H1 (cell line): ENCODE measurements at regions not wholly inside any gene's neighbourhood (a gene's known extent, or its start where the extent isn't known, plus 50 kb on each side); places are given as distances from the start of the nearest gene placed in this dataset.

Experiments used
- CTCF ChIA-PET: fragments of 300-600 bp; sonication (Branson Sonifier 250); formaldehyde crosslinking; loops from one replicate; lab custom pipeline; 2021; ENCODE audit not compliant: partially characterized antibody; lab: Charles Lee
- POLR2A ChIA-PET: fragments of 300-600 bp; sonication (Branson Sonifier 250); formaldehyde crosslinking; loops from one replicate; lab custom pipeline; 2021; ENCODE audit warnings: inconsistent platforms; ENCODE audit not compliant: partially characterized antibody; lab: Charles Lee
- DNase-seq, 2 experiments: peaks; one replicate each; pipeline versions ENCODE4 v3.0.0 to v3.0.0-alpha.2; 2010 to 2022; ENCODE audit warnings: low spot score in 2 of 2, low read depth in 1 of 2, mixed read lengths in 1 of 2
- FAIRE-seq: peaks from 2 replicates; lab custom pipeline; 2011; peaks lifted over from hg19 to GRCh38; lab: Jason Lieb, UNC
- H2AFZ ChIP-seq: 2 replicates; pipeline ENCODE4 v1.8.1; 2012; ENCODE audit warnings: low read length, inconsistent platforms
- H2AK5ac ChIP-seq: 2 replicates; pipeline ENCODE4 v1.6.1; 2013; ENCODE audit warnings: low read depth, low read length
- H2BK120ac ChIP-seq: replicated peaks from 2 replicates; pipeline ENCODE3; 2013; ENCODE audit warnings: low read depth, low read length, inconsistent platforms
- H2BK12ac ChIP-seq: 2 replicates; pipeline ENCODE4 v1.6.1; 2013; ENCODE audit warnings: low read depth, low read length
- H2BK15ac ChIP-seq: 2 replicates; pipeline ENCODE4 v1.6.1; 2013; ENCODE audit warnings: low read length
- H2BK20ac ChIP-seq: 2 replicates; pipeline ENCODE4 v1.6.1; 2013; ENCODE audit warnings: low read length
- H2BK5ac ChIP-seq: 2 replicates; pipeline ENCODE4 v1.6.1; 2013; ENCODE audit warnings: low read depth, low read length
- H3K14ac ChIP-seq: 2 replicates; pipeline ENCODE4 v1.6.1; 2013; ENCODE audit warnings: inconsistent platforms; ENCODE audit not compliant: insufficient read length
- H3K18ac ChIP-seq: 2 replicates; pipeline ENCODE4 v1.6.1; 2013; ENCODE audit warnings: low read length; ENCODE audit errors: extremely low read depth
- H3K23ac ChIP-seq: 2 replicates; pipeline ENCODE4 v1.6.1; 2013; ENCODE audit warnings: inconsistent platforms; ENCODE audit not compliant: insufficient read length
- H3K23me2 ChIP-seq: 2 replicates; pipeline ENCODE4 v1.6.1; 2013; ENCODE audit warnings: low read depth, low read length
- H3K27ac ChIP-seq: 2 replicates; pipeline ENCODE4 v1.6.1; 2011; ENCODE audit warnings: low read depth, low read length, inconsistent platforms
- H3K27me3 ChIP-seq, 4 experiments: replicated peaks in 1 of 4; 1 replicate in 1 of 4; 2 replicates in 3 of 4; pipeline versions ENCODE4 v1.6.1 to v1.8.1; 2011 to 2013; ENCODE audit warnings: low read length in 3 of 4, mild to moderate bottlenecking in 3 of 4, inconsistent platforms in 2 of 4, mixed read lengths in 2 of 4, moderate library complexity in 1 of 4; ENCODE audit not compliant: control insufficient read depth in 3 of 4, insufficient read depth in 3 of 4; ENCODE audit errors: extremely low read depth in 1 of 4
- H3K36me3 ChIP-seq, 4 experiments: 2 replicates each; pipeline versions ENCODE4 v1.6.1 to v1.8.1; 2011 to 2013; ENCODE audit warnings: mild to moderate bottlenecking in 4 of 4, low read length in 3 of 4, moderate library complexity in 2 of 4, control low read depth in 1 of 4, inconsistent platforms in 1 of 4; ENCODE audit not compliant: insufficient read depth in 4 of 4, control insufficient read depth in 2 of 4
- H3K4ac ChIP-seq: replicated peaks from 2 replicates; pipeline ENCODE3; 2013; ENCODE audit warnings: low read length, low read depth, mixed read lengths, inconsistent platforms; ENCODE audit not compliant: insufficient read length
- H3K4me1 ChIP-seq, 4 experiments: replicated peaks in 1 of 4; 1 replicate in 1 of 4; 2 replicates in 3 of 4; pipeline versions ENCODE4 v1.6.1 to v1.8.1; 2011 to 2013; ENCODE audit warnings: low read length in 3 of 4, inconsistent platforms in 2 of 4, mixed read lengths in 1 of 4; ENCODE audit not compliant: insufficient read depth in 4 of 4, control insufficient read depth in 3 of 4
- H3K4me2 ChIP-seq, 2 experiments: 2 replicates each; pipeline versions ENCODE4 v1.6.1 to v1.8.1; 2011 to 2013; ENCODE audit warnings: low read depth in 2 of 2, low read length in 2 of 2, control low read depth in 1 of 2, inconsistent platforms in 1 of 2, mild to moderate bottlenecking in 1 of 2; ENCODE audit not compliant: insufficient read depth in 1 of 2
- H3K4me3 ChIP-seq, 4 experiments: fragments of 200-600, 300-600 bp in 1 of 4; sonication (generic), shearing (Covaris generic), sonication (Bioruptor Twin) in 1 of 4; 2 replicates each; pipeline versions ENCODE4 v1.5.1 to v1.8.1; 2011 to 2016; ENCODE audit warnings: low read length in 4 of 4, low read depth in 3 of 4, control low read depth in 2 of 4, inconsistent platforms in 2 of 4, mild to moderate bottlenecking in 2 of 4, mixed read lengths in 1 of 4, moderate library complexity in 1 of 4; ENCODE audit not compliant: insufficient read depth in 2 of 4; ENCODE audit errors: extremely low read depth in 1 of 4
- H3K56ac ChIP-seq: replicated peaks from 2 replicates; pipeline ENCODE3; 2013; ENCODE audit warnings: low read depth, mild to moderate bottlenecking, mixed read lengths, low read length, inconsistent platforms; ENCODE audit not compliant: insufficient read length
- H3K79me1 ChIP-seq: 2 replicates; pipeline ENCODE4 v1.6.1; 2013; ENCODE audit warnings: low read depth, low read length, control low read depth
- H3K79me2 ChIP-seq, 2 experiments: 2 replicates each; pipeline versions ENCODE4 v1.6.1 to v1.8.1; 2012 to 2013; ENCODE audit warnings: low read length in 2 of 2, mild to moderate bottlenecking in 2 of 2, inconsistent platforms in 1 of 2; ENCODE audit not compliant: insufficient read depth in 2 of 2, control insufficient read depth in 1 of 2
- H3K9ac ChIP-seq, 4 experiments: replicated peaks in 1 of 4; 1 replicate in 1 of 4; 2 replicates in 3 of 4; pipeline versions ENCODE4 v1.6.1 to v1.8.1; 2011 to 2013; ENCODE audit warnings: low read depth in 3 of 4, low read length in 3 of 4, control low read depth in 2 of 4, mild to moderate bottlenecking in 2 of 4, moderate library complexity in 2 of 4, inconsistent platforms in 1 of 4; ENCODE audit errors: extremely low read depth in 1 of 4
- H3K9me3 ChIP-seq, 2 experiments: 2 replicates each; pipeline versions ENCODE4 v1.6.1 to v1.8.1; 2012 to 2013; ENCODE audit warnings: mild to moderate bottlenecking in 2 of 2, moderate library complexity in 2 of 2, control low read depth in 1 of 2, inconsistent platforms in 1 of 2, low read depth in 1 of 2, low read length in 1 of 2, mixed read lengths in 1 of 2; ENCODE audit not compliant: insufficient read depth in 2 of 2
- H4K20me1 ChIP-seq, 2 experiments: replicated peaks in 1 of 2; 2 replicates each; pipeline versions ENCODE3 to v1.8.1; 2011 to 2013; ENCODE audit warnings: inconsistent platforms in 2 of 2, low read length in 2 of 2, mild to moderate bottlenecking in 1 of 2; ENCODE audit not compliant: insufficient read depth in 2 of 2, control insufficient read depth in 1 of 2
- H4K5ac ChIP-seq: 2 replicates; pipeline ENCODE4 v1.6.1; 2013; ENCODE audit warnings: low read length, low read depth, mixed read lengths, inconsistent platforms; ENCODE audit not compliant: insufficient read length
- H4K8ac ChIP-seq: 2 replicates; pipeline ENCODE4 v1.8.0; 2013; ENCODE audit warnings: mild to moderate bottlenecking, moderate library complexity, low read length, inconsistent platforms; ENCODE audit not compliant: insufficient read depth; ENCODE audit errors: extremely low read depth
- H4K91ac ChIP-seq: replicated peaks from 2 replicates; pipeline ENCODE3; 2013; ENCODE audit warnings: low read length, mixed read lengths, inconsistent platforms; ENCODE audit not compliant: insufficient read length
- BACH1 ChIP-seq: IDR thresholded peaks from 2 replicates; pipeline ENCODE4 v1.6.1; 2012; ENCODE audit warnings: low read length, improper control_type of control experiment
- BCL11A ChIP-seq, 2 experiments: IDR thresholded peaks; one replicate each; pipeline ENCODE4 v1.6.1; 2011; ENCODE audit warnings: low read depth in 2 of 2, low read length in 2 of 2, mild to moderate bottlenecking in 2 of 2
- BRCA1 ChIP-seq: IDR thresholded peaks from 2 replicates; pipeline ENCODE4 v1.6.1; 2012; ENCODE audit warnings: low read depth, low read length, improper control_type of control experiment
- CBX5 ChIP-seq: fragments of 300-800, 300-1000 bp; sonication (generic); IDR thresholded peaks from 2 replicates; pipeline ENCODE4 v1.7.1; 2016; ENCODE audit warnings: antibody characterized with exemption, low read length, low read depth
- CEBPB ChIP-seq: IDR thresholded peaks from 2 replicates; pipeline ENCODE4 v1.6.1; 2012; ENCODE audit warnings: low read depth, low read length
- CHD1 ChIP-seq: IDR thresholded peaks from 2 replicates; pipeline ENCODE4 v1.6.1; 2012; ENCODE audit warnings: low read depth, low read length, improper control_type of control experiment
- EGR1 ChIP-seq: IDR thresholded peaks from 2 replicates; pipeline ENCODE4 v1.6.1; 2011; ENCODE audit warnings: low read depth, low read length, borderline replicate concordance
- EZH2 ChIP-seq: fragments of 200-600 bp; sonication (generic); IDR thresholded peaks from 2 replicates; pipeline ENCODE4 v1.7.1; 2012; ENCODE audit warnings: low read depth, mild to moderate bottlenecking, moderate library complexity, low read length, inconsistent platforms; ENCODE audit not compliant: severe bottlenecking
- FOSL1 ChIP-seq: IDR thresholded peaks from 2 replicates; pipeline ENCODE4 v1.6.1; 2011; ENCODE audit warnings: mild to moderate bottlenecking, low read depth, low read length, moderate library complexity; ENCODE audit not compliant: insufficient read depth
- RAD21 ChIP-seq, 2 experiments: IDR thresholded peaks in 1 of 2; conservative IDR thresholded peaks in 1 of 2; 2 replicates each; pipeline ENCODE4 v1.6.1; 2011; ENCODE audit warnings: low read depth in 2 of 2, low read length in 2 of 2, improper control_type of control experiment in 1 of 2, inconsistent platforms in 1 of 2, mild to moderate bottlenecking in 1 of 2, moderate library complexity in 1 of 2
- RXRA ChIP-seq: IDR thresholded peaks from 2 replicates; pipeline ENCODE4 v1.6.1; 2011; ENCODE audit warnings: low read depth, mild to moderate bottlenecking, low read length, moderate library complexity; ENCODE audit not compliant: insufficient read depth
- SP1 ChIP-seq: IDR thresholded peaks from 2 replicates; pipeline ENCODE4 v1.6.1; 2011; ENCODE audit warnings: low read depth, low read length
- SRF ChIP-seq: IDR thresholded peaks from 2 replicates; pipeline ENCODE4 v1.6.1; 2011; ENCODE audit warnings: mild to moderate bottlenecking, low read depth, low read length, moderate library complexity
- ZNF274 ChIP-seq: IDR thresholded peaks from 2 replicates; pipeline ENCODE4 v1.7.0; 2012; ENCODE audit warnings: low read length, borderline replicate concordance; ENCODE audit errors: extremely low read depth
- WGBS, 2 experiments: shearing (Covaris generic) in 1 of 2; methylation state at CpG; one replicate each; pipeline versions ENCODE4 v1.1.6 to v1.1.7; 2013 to 2015; ENCODE audit warnings: low lambda C conversion rate in 2 of 2, mixed read lengths in 2 of 2, inconsistent platforms in 1 of 2, low coverage in 1 of 2, missing lambda C conversion rate in 1 of 2; ENCODE audit not compliant: insufficient replicate concordance in 2 of 2, insufficient coverage in 1 of 2, insufficient read length in 1 of 2; ENCODE audit errors: extremely low coverage in 1 of 2, missing lambda C conversion rate in 1 of 2; 5-methylcytosine and 5-hydroxymethylcytosine counted together

DNA sequence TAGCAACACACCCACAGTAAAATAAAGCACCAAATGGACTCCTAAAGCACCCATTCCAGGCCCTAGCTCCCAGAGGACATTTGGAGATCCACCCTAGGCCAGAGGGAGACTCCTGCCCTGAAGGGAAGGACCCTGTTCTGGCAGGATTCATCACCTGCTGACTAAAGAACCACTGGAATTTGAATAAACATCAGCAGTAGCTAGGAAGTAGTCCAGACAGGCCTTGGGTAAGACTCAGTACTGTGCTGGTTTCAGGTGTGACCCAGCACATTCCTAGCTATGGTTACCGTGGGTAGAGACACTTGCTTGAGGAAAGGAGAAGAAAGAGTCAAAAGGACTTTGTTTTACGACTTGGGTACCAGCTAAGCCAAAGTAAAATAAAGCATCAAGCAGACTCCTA is 92.7 kb upstream of the LRRC7 start:
- no peak overlapping the region for H2BK120ac ChIP-seq
- no peak overlapping the region for H2BK5ac ChIP-seq
- no peaks in the 10 kb centered on the region for H3K36me3 ChIP-seq
- no peaks in the 10 kb centered on the region for H3K9me3 ChIP-seq
- no peaks in the 10 kb centered on the region for H3K79me1 ChIP-seq
- H3K9ac ChIP-seq = no peak overlapping the region
- H3K18ac ChIP-seq = no peak overlapping the region
- H2BK15ac ChIP-seq = no peak overlapping the region
- WGBS, 2 experiments = 96% methylated on average over 2 of the region's 2 CpGs; no CpG with 5 or more reads in 1 of the 2 experiments
- no peak overlapping the region for H3K56ac ChIP-seq
- no peak overlapping the region for H3K4me2 ChIP-seq
- no peak for FAIRE-seq
- no peak overlapping the region for H4K91ac ChIP-seq
- H3K4me3 ChIP-seq = no peak overlapping the region
- no peak overlapping the region for H4K5ac ChIP-seq
- H3K27ac ChIP-seq = no peak overlapping the region
- H3K23me2 ChIP-seq = no peaks in the 10 kb centered on the region
- peaks cover 0 to 4% (median 0%) of the 10 kb centered on the region in 4 experiments; a peak in 1 of 7 replicates for H3K4me1 ChIP-seq
- ChIA-PET CTCF (no interaction called here), POLR2A (no interaction called here)
- no peak overlapping the region for H2BK20ac ChIP-seq
- H3K14ac ChIP-seq = no peak overlapping the region
- no peak overlapping the region for H2AK5ac ChIP-seq
- TF ChIP-seq RXRA = no peak
- TF ChIP-seq BCL11A (IDR thresholded peaks at IDR 0.05; ENCODE audit: low read depth in 2 of 2, low read length in 2 of 2) = no peak
- no peak for TF ChIP-seq EZH2
- TF ChIP-seq BACH1 = no peak
- no peak for TF ChIP-seq EGR1
- TF ChIP-seq SP1 = no peak
- TF ChIP-seq CBX5 = no peak
- no peak for TF ChIP-seq ZNF274
- TF ChIP-seq SRF = no peak
- no peak for TF ChIP-seq CHD1
- no peak for TF ChIP-seq FOSL1
- TF ChIP-seq CEBPB = no peak
- TF ChIP-seq BRCA1 = no peak
- TF ChIP-seq RAD21 (IDR thresholded peaks at IDR 0.05 in 1 of 2, conservative IDR thresholded peaks at IDR 0.05 in 1 of 2; ENCODE audit: low read depth in 2 of 2, low read length in 2 of 2) = no peak
- H3K4ac ChIP-seq = no peak overlapping the region
- H4K8ac ChIP-seq = no peak overlapping the region
- no peaks in the 10 kb centered on the region for H3K27me3 ChIP-seq
- DNase-seq = no peak
- H3K23ac ChIP-seq = no peak overlapping the region
- H2AFZ ChIP-seq = 0 out of 2 replicates have a peak overlapping the region, but pooled peaks have one; percentile 10
- no peaks in the 10 kb centered on the region for H4K20me1 ChIP-seq
- H3K79me2 ChIP-seq = no peaks in the 10 kb centered on the region
- peak overlapping the region; percentile 39; the same call in 1 of the 2 replicates for H2BK12ac ChIP-seq
